Fibroblast of villous mesenchyme (primary cell): ENCODE measurements at regions not wholly inside any gene's neighbourhood (a gene's known extent, or its start where the extent isn't known, plus 50 kb on each side); places are given as distances from the start of the nearest gene placed in this dataset.

ENCODE experiments used
- DNase-seq: peaks from one replicate; pipeline ENCODE4 v3.0.0-alpha.2; 2010; ENCODE audit warnings: low read depth
- H3K4me3 ChIP-seq: 2 replicates; pipeline ENCODE4 v1.5.1; 2011; ENCODE audit warnings: low read depth, mild to moderate bottlenecking, low read length
- TF ChIP-seq, protein P1 (sequence below): IDR thresholded peaks from 2 replicates; pipeline ENCODE4 v1.5.1; 2012; ENCODE audit warnings: low read depth, mild to moderate bottlenecking, low read length; ENCODE audit not compliant: insufficient read depth

DNA sequence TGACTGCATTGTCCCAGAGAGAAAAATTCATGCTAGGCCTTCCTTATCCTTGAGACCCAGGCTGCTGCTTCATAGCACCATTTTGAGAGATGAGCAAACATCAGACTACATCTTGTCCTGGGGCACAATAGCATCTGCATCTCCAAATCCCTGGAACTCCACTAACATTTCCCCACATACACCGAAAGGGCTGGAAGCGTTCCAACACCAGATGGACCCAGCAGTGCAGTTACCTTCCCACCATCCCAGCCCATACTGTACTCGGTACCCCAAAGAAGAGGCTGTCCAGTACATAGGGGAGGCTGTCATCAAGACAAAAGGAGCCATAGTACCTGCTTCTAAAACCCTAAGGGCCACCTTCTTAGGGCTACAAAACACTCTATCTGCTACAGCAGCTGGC is 547.2 kb upstream of the CHORDC1 start:
- no peak overlapping the region for H3K4me3 ChIP-seq
- no peak for DNase-seq
- TF ChIP-seq, protein P1, sequence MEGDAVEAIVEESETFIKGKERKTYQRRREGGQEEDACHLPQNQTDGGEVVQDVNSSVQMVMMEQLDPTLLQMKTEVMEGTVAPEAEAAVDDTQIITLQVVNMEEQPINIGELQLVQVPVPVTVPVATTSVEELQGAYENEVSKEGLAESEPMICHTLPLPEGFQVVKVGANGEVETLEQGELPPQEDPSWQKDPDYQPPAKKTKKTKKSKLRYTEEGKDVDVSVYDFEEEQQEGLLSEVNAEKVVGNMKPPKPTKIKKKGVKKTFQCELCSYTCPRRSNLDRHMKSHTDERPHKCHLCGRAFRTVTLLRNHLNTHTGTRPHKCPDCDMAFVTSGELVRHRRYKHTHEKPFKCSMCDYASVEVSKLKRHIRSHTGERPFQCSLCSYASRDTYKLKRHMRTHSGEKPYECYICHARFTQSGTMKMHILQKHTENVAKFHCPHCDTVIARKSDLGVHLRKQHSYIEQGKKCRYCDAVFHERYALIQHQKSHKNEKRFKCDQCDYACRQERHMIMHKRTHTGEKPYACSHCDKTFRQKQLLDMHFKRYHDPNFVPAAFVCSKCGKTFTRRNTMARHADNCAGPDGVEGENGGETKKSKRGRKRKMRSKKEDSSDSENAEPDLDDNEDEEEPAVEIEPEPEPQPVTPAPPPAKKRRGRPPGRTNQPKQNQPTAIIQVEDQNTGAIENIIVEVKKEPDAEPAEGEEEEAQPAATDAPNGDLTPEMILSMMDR = no peak

DNA sequence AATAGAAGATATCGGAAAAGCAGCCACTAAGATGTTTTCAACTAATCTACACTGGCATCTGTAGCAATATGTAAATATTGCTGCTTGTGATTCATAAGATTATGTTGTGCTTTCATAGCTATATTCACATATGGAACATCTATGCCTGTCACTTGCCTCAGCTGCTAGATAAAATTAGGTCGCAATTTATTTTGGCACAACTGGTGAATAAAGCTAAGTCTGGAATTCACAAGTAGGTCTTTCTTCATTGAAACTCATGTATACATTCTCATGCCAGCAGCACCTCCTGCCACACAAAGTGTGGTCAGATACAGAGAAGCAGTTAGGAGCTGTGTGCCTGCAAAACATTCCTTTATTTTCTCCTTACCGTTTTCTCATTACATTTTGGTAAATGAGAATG is 543.3 kb upstream of the CHORDC1 start:
- DNase-seq = no peak
- no peak overlapping the region for H3K4me3 ChIP-seq
- TF ChIP-seq, protein P1 = no peak

DNA sequence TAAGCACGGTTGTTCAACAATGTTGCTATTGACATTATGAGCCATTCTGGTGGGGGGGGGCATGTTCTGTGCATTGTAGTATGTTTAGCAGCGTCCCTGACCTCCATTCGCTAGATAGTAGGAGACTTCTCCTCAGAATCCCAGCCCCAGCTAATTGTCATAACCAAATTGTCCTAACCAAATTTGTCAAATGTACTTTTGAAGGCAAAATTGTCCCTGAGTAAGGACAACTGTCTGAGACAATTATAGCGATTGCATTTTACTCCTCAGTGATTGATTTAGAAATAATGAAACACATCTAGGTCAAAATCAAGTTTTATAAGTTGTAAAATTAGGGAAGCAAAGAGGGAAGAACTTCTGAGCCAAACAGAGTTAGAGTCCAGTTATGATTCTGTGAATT is 541.8 kb upstream of the CHORDC1 start:
- H3K4me3 ChIP-seq = no peak overlapping the region
- no peak for DNase-seq
- TF ChIP-seq, protein P1 = no peak

DNA sequence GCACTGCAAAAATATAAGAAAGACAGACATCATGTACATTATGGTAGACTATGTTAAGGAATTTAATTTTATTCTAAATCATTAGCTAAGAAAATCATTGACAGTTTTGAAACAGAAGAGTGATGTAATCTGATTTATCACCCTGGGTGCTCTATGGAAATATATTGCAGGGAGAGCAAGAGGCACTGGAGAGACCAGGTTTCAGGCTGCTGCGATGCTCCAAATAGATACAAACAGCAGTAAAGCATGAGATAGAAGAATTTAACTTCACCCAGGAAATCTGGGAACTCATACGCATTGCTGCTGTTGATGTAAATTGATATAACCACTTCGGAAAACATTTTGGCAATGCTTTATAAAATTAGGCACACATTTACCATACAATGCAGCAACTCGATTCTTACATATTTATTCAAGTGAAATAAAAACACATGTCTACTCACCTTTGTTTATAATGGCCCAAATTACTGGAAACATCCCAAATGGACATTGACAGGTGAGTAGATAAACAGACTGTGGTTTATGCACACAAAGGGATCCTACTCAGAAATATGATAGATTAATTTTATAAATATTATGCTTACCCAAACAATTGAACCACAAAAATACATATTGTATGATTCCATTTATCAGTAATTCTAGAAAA is 535.1 kb upstream of the CHORDC1 start:
- H3K4me3 ChIP-seq = no peak overlapping the region
- TF ChIP-seq, protein P1 = no peak

DNA sequence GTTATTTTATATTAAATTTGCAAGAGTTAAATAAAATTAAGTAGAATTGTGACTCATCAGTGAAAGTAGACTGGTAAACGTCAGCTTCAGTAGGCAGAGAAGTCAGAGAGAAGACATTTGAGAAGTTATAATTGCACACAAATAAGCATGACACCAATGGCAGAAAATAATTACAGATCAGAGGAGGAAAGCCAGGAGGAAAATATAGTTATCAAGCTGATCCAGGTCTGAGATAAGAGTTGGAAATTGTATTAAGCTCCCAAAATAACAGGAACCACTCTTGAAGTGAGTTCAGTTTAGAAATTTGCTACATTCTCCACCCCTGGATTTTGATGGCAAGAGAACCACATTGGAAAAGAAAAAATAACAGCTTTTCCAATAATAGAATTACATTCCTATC is 533.8 kb upstream of the CHORDC1 start:
- DNase-seq = no peak
- H3K4me3 ChIP-seq = no peak overlapping the region
- TF ChIP-seq, protein P1 = no peak

More for the DNA sequence above, 535.1 kb upstream of the CHORDC1 start:
- no peak for DNase-seq

DNA sequence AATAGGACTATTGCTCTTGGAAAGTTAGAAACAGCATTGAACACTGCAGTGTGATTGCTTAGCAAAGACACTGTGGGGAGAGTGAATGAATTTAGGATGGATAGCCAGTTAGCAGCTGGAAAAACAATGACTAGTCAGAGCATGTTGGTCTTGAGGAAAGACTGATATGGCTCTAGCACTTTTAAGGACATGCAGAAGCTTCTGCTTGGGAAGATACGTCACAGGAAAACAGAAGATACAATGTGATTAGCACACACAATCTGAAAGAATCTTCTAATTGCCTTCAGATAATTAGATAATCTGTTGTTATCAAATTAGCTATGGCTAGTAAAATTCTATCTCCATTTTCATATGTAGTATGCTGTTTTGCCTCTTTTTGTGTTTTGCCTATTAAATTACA is 530.7 kb upstream of the CHORDC1 start:
- DNase-seq = no peak
- TF ChIP-seq, protein P1 = no peak
- H3K4me3 ChIP-seq = no peak overlapping the region

DNA sequence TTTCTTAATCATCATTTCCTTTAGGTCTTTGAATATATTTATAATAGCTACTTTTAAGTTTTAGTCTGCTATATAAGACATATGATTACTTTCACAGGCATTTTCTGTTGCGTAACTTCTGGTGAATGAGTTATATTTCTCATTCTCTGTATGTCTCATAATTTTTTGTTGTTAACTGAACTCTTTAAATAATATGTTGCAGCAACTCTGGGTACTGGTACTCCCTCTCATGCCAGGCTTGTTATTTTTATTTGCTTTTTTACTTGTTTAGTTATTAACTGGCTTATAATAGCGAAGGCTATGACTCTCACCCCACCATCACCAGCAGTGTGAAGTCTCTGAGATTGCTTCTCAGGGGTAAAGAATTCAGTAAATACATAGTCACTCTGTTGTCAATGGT is 524.2 kb upstream of the CHORDC1 start:
- peak; percentile 3 for DNase-seq
- TF ChIP-seq, protein P1 = no peak
- no peak overlapping the region for H3K4me3 ChIP-seq
